Esophagus muscularis mucosa (tissue), 4 donors: ENCODE measurements at regions not wholly inside any gene's neighbourhood (a gene's known extent, or its start where the extent isn't known, plus 50 kb on each side); places are given as distances from the start of the nearest gene placed in this dataset.

Experiments
- CTCF ChIP-seq, 3 experiments: fragments of 200-600 bp in 2 of 3; fragments of 450-650 bp in 1 of 3; sonication (generic) in 2 of 3; IDR thresholded peaks; one replicate each; pipeline ENCODE4 v1.5.1; 2017 to 2019; ENCODE audit warnings: antibody characterized with exemption in 3 of 3, mild to moderate bottlenecking in 2 of 3, moderate library complexity in 1 of 3
- EP300 ChIP-seq: sonication (generic); formaldehyde crosslinking; IDR thresholded peaks from one replicate; pipeline ENCODE4 v1.6.1; 2017; ENCODE audit warnings: antibody characterized with exemption
- POLR2A ChIP-seq: fragments of 450-650 bp; IDR thresholded peaks from one replicate; pipeline ENCODE4 v1.6.1; 2017; ENCODE audit warnings: antibody characterized with exemption, moderate library complexity, mild to moderate bottlenecking, low read depth

GRCh38 chr21:43323244-43324005, 103.5 kb downstream of the SIK1 start:
- TF ChIP-seq CTCF (IDR thresholded peaks at IDR 0.05) (no peak), EP300 (no peak), POLR2A (no peak)
